KBM-7 (cell line): ENCODE measurements at regions not wholly inside any gene's neighbourhood (a gene's known extent, or its start where the extent isn't known, plus 50 kb on each side); places are given as distances from the start of the nearest gene placed in this dataset.
"Not testable (repeated sequence)": the region's sequence is repeated elsewhere in the genome, so short reads cannot be mapped to it uniquely, and the experiment has no call there.

Experiments used
- DNase-seq: peaks from one replicate; pipeline ENCODE4 v3.0.0-alpha.2; 2015
- in situ Hi-C: fragments of 300-500 bp; cut with MboI; formaldehyde crosslinking; loops from 2 replicates; pipeline ENCODE4 v1.14.3; 2020; ENCODE audit warnings: low sequenced_read_pairs, low pct_unique_long_range_greater_than_20kb, mixed read lengths

DNA sequence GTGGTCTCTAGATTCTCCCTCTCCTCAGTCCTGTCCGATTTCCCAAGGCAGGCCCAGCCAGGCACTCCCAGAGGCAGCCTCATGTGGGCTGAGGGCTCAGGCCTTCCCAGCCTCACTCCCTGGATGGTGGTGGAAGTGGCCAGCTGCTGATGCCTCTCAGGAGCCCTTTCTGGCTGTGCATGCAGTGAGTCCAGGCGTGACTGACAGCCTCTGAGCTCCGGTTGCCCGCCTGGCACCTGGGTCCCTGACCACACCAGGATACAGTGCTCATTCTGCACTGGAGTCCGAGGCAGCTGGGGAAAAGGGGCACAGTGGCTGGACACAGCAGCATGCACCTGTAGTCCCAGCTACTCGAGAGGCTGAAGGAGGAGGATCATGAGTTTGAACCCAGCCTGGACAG lies 132.6 kb downstream of the CUL2 start:
- no peak for DNase-seq
- in situ Hi-C loops: no loop called here

DNA sequence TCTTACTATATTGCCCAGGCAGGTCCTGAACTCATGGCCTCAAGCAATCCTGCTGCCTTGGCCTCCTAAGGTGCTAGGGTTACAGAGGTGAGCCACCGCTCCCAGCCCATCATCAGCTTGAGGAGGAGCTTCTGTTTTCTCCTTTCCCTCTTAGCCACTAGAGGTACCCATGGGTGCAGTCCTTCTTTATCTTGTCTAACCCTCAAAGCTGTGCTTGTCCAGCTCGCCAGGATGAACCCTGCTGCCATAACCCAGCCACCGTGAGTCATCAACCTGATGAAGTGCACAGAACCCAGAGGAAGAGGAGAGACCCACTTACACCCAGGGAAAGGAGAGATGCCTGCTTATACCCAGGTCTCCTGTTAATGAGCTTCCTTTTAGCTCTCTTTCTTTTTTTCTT lies 133.4 kb downstream of the CUL2 start:
- in situ Hi-C loops: no loop called here
- DNase-seq: no peak

DNA sequence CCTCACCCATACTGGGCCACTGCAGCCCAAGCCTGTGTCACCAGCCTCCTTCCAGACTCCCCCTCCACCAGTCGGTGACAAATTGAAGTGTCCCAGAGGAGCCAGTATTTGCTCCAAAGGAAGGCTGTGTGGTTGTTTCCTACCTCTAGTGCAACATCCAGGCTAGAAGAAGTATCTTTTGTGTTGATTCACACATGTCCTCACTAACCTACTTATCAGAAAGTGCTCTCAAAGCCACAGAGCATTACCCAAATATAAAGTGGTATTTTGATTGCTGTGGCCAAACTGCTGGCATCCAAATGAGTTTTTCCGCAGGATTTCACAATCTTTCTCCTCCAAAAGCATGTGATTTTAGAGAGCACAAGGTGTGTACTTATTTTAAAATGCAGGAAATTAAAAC lies 134.8 kb downstream of the CUL2 start:
- in situ Hi-C loops: no loop called here
- no peak for DNase-seq

GRCh38 chr10:34954142-34954541 lies 136.0 kb downstream of the CUL2 start:
- DNase-seq: no peak
- in situ Hi-C loops: no loop called here

- DNase-seq, in situ Hi-C loops: not testable (repeated sequence)
Observed at GRCh38 chr10:34951263-34951887, 136.3 kb upstream of the PARD3 start.

DNA sequence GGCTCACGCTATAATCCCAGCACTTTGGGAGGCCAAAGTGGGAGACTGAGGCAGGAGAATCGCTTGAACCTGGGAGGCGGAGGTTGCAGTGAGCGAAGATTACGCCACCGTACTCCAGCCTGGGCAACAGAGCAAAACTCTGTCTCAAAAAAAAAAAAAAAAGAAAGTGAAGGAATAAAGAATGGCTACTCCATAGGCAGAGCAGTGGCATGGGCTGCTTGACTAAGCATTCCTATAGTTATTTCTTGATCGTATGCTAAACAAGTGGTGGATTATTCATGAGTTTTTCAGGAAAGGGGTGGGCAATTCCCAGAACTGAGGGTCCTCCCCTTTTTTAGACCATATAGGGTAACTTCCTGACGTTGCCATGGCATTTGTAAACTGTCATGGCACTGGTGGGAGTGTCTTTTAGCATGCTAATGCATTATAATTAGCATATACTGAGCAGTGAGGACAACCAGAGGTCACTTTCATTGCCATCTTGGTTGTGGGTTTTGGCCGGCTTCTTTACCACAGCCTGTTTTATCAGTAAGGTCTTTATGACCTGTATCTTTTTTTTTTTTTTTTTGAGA lies 130.9 kb upstream of the PARD3 start:
- DNase-seq: not testable (repeated sequence)

GRCh38 chr10:34941471-34942357 lies 126.6 kb upstream of the PARD3 start:
- in situ Hi-C loops: no loop called here
- no peak for DNase-seq

More for the DNA sequence above, 130.9 kb upstream of the PARD3 start:
- in situ Hi-C loops: not testable (repeated sequence)

- in situ Hi-C loops: no loop called here
- DNase-seq: no peak
Observed at GRCh38 chr10:34940436-34940835, 125.3 kb upstream of the PARD3 start.

- in situ Hi-C loops: no loop called here
- DNase-seq: no peak
Observed at GRCh38 chr10:34938399-34938670, 123.2 kb upstream of the PARD3 start.

DNA sequence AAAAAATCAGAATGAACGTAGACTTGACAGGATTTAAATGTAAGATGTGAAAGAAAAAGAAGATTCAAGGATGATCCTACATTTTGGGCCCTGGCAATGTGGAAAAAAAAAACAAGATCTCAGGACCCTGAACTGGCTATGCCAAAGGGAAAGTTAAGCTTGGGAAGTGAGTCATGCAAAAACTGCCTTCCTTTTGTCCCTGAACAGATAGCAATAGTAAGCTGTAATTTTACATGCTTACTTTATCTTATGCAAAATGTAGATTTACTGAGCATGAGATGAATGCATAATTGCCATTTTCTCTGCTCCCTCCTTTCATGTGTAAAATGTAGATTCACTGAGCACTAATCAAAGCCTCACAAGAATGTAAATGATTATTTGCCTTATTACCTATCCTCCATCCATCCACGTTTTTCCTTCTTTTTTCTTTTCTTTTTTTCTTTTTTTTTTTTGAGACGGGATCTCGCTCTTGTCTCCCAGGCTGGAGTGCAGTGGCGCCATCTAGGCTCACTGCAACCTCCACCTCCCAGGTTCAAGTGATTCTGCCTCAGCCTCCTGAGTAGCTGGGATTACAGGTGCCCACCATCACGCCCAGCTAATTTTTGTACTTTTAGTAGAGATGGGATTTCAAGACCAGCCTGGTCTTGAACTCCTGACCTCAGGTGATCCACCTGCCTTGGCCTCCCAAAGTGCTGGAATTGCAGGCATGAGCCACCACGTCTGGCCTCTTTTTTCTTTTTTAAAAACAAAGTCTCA lies 122.7 kb upstream of the PARD3 start:
- DNase-seq, in situ Hi-C loops: not testable (repeated sequence)

DNA sequence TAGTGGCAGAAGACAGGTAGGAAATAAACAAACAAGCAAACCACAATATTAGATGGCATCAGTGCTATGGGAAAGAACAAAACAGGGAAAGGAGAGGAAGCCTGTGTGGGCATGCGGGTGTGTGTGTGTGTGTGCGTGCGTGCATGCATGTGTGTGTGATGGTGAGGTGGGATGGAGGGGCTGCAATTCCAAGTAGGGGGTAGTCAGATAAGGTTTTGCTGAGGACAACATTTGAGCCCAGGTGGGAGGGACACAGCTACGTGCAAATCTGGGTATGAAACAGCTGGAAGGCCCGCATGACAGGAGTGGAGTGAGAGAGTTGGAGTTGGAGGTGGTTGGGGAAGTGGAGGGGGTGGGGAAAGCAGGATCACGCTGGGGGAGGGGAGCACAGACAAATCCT lies 121.0 kb upstream of the PARD3 start:
- in situ Hi-C loops: no loop called here
- DNase-seq: no peak

GRCh38 chr10:34933676-34934075 lies 118.6 kb upstream of the PARD3 start:
- no peak for DNase-seq
- in situ Hi-C loops: no loop called here

DNA sequence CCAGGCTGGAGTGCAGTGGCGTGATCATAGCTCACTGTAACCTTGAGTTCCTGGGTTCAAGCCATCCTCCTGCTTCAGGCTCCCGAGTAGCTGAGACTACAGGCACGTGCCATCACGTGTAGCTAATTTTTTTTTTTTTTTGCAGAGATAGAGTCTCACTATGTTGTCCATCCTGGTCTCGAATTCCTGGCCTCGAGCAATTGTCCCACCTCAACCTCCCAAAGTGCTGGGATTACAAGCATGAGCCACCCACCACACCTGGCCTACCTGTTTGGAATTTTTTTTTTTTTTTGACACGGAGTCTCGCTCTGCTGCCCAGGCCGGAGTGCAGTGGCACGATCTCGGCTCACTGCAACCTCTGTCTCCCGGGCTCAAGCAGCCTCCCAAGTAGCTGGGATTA lies 117.1 kb upstream of the PARD3 start:
- no peak for DNase-seq
- in situ Hi-C loops: no loop called here

- in situ Hi-C loops: no loop called here
Observed at GRCh38 chr10:34931216-34931615, 116.1 kb upstream of the PARD3 start.

GRCh38 chr10:34922138-34922537 lies 107.0 kb upstream of the PARD3 start:
- in situ Hi-C loops: no loop called here
- DNase-seq: no peak

More at GRCh38 chr10:34931216-34931615, 116.1 kb upstream of the PARD3 start:
- no peak for DNase-seq

DNA sequence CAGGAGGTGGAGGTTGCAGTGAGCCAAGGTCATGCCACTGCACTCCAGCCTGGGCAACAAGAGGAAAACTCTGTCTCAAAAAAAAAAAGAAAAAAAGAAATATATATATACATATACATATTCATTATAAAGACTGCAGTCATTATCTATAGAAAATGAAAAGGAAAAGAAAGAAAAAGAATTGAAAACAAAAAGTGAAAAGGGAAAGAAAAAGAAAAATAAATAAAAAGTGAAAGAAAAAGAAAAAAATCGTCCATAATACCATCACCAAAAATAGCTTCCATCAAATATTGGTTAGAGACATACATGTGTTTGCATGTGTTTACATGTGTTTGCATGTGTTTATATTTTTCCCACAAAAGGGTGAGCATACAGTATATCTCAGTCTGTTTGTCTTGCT lies 105.5 kb upstream of the PARD3 start:
- no peak for DNase-seq
- in situ Hi-C loops: no loop called here

DNA sequence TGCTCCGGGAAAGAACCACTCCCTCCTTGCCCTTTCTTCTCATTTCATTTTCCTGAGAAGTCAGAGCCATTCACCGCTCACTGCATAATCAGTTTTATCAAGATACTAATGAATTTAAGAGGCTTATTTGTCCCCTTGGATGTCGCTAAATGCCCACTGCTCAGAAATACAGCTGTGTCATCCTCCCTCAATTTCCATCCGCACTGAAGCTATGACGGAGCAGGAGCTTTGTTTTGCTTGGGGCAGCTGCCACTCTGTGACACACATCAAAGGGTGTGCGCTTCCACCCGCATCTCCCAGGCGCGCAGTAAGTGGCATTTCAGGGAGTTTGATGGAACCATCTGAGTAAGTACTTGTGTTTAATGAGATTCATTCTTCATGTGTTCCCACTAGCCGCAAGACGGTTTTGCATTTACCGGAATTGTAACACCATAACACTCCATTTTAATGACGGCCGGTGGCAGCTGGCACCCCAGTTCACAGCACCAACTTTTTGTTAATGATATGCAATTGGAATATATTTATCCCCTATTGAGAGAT lies 103.8 kb upstream of the PARD3 start:
- DNase-seq: no peak

DNA sequence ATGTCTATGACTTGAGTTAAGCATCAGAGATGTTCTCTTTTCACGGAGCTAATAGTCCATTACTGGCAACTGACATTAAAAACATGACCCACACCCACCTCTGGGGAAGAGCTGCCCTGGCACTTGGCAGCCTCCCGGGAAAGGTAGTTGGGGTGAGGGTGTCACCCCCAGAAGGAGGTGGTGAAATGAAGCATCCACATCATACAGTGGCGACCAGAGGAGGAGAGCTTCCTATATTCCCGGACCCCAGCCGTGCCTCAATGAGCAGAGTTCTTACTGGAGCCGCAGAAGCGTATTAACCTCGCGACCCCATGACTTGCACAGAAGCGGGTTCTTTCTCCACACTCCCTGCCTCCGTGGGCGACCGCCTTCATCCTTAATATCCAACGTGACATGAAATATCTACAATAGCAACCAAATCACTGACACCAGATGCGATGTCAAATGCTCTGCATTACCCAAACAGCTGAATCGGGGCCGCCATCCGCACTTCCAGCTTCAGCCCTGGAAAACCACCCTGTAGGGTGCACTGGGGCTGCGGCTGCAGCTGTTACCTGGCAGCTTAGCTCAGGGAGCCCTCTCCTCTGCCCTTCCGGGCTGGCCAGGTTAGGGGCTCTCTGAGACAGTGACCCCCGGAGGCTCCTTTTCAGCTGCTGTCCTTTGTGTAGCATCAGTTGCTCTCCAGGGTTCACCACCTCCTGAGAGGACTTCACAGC lies 103.1 kb upstream of the PARD3 start:
- DNase-seq: no peak
- in situ Hi-C loops: no loop called here

More for the DNA sequence above, 103.8 kb upstream of the PARD3 start:
- in situ Hi-C loops: no loop called here

DNA sequence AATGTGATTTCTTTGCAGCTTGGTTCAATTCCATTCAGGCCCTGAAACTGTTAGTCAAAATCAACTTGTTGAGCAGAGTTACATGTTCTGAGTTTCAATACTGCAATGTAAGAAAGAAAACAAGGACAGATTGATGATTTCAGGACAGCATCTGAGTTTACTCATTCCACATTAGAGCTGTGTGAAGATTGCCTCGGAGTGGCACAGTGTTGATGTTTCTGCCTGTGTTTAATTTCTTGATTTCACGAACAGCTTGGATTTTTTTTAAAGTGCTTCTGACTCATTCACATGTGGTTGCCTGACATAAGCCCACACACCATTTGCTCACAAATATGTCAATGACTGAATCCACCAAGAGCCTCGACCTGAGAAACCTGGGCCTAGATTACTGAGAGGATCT lies 101.2 kb upstream of the PARD3 start:
- in situ Hi-C loops: no loop called here

More for the DNA sequence above, 101.2 kb upstream of the PARD3 start:
- DNase-seq: no peak
